Epithelial cell of proximal tubule (primary cell): ENCODE measurements at regions not wholly inside any gene's neighbourhood (a gene's known extent, or its start where the extent isn't known, plus 50 kb on each side); places are given as distances from the start of the nearest gene placed in this dataset.

Experiments
- DNase-seq: peaks from one replicate; pipeline ENCODE4 v3.0.0-alpha.2; 2011; ENCODE audit warnings: low read depth
- H3K4me3 ChIP-seq: 2 replicates; pipeline ENCODE4 v1.5.1; 2011; ENCODE audit warnings: low read depth, mild to moderate bottlenecking, low read length
- CTCF ChIP-seq: conservative IDR thresholded peaks from 2 replicates; pipeline ENCODE4 v1.5.1; 2012; ENCODE audit warnings: low read depth, mild to moderate bottlenecking, low read length

- no peak for TF ChIP-seq CTCF
- DNase-seq, result no peak
Measured at GRCh38 chr12:113569806-113570205, 98.1 kb upstream of the LHX5 start.

GRCh38 chr12:113568021-113568420 is 96.3 kb upstream of the LHX5 start:
- no peak for DNase-seq
- no peak overlapping the region for H3K4me3 ChIP-seq
- TF ChIP-seq CTCF, result no peak

More at GRCh38 chr12:113569806-113570205, 98.1 kb upstream of the LHX5 start:
- H3K4me3 ChIP-seq, result no peak overlapping the region

GRCh38 chr12:113565368-113565767 is 93.7 kb upstream of the LHX5 start:
- no peak for DNase-seq
- no peak overlapping the region for H3K4me3 ChIP-seq
- no peak for TF ChIP-seq CTCF

GRCh38 chr12:113561068-113561780 is 89.6 kb upstream of the LHX5 start:
- DNase-seq, result no peak
- H3K4me3 ChIP-seq, result no peak overlapping the region
- no peak for TF ChIP-seq CTCF

GRCh38 chr12:113559466-113559865 is 87.8 kb upstream of the LHX5 start:
- no peak overlapping the region for H3K4me3 ChIP-seq
- TF ChIP-seq CTCF, result no peak
- DNase-seq, result no peak

GRCh38 chr12:113555226-113555625 is 83.6 kb upstream of the LHX5 start:
- TF ChIP-seq CTCF, result no peak
- DNase-seq, result no peak

GRCh38 chr12:113552760-113553159 is 81.1 kb upstream of the LHX5 start:
- DNase-seq, result no peak
- TF ChIP-seq CTCF, result no peak
- H3K4me3 ChIP-seq, result no peak overlapping the region

More at GRCh38 chr12:113555226-113555625, 83.6 kb upstream of the LHX5 start:
- H3K4me3 ChIP-seq, result no peak overlapping the region
